Mesendoderm (in vitro differentiated cells): ENCODE measurements at regions not wholly inside any gene's neighbourhood (a gene's known extent, or its start where the extent isn't known, plus 50 kb on each side); places are given as distances from the start of the nearest gene placed in this dataset.
"Not testable (repeated sequence)": the region's sequence is repeated elsewhere in the genome, so short reads cannot be mapped to it uniquely, and the experiment has no call there.

Source experiments
- DNase-seq: peaks from one replicate; pipeline ENCODE4 v3.0.0; 2013
- H2AK5ac ChIP-seq: 2 replicates; pipeline ENCODE4 v1.6.1; 2013; ENCODE audit warnings: low read length, inconsistent platforms
- H2BK120ac ChIP-seq: 2 replicates; pipeline ENCODE4 v1.6.1; 2013; ENCODE audit warnings: low read depth, mild to moderate bottlenecking, low read length, moderate library complexity, mixed read lengths
- H2BK15ac ChIP-seq: replicated peaks from 2 replicates; pipeline ENCODE4 v1.6.1; 2013; ENCODE audit warnings: low read depth, mild to moderate bottlenecking, moderate library complexity
- H2BK5ac ChIP-seq: 2 replicates; pipeline ENCODE4 v1.6.1; 2013; ENCODE audit warnings: low read length, inconsistent platforms
- H3K18ac ChIP-seq: 2 replicates; pipeline ENCODE4 v1.6.1; 2013; ENCODE audit warnings: mild to moderate bottlenecking, low read length, mixed read lengths
- H3K23ac ChIP-seq: one replicate; pipeline ENCODE4 v1.6.1; 2013; ENCODE audit warnings: low read length
- H3K27ac ChIP-seq: 2 replicates; pipeline ENCODE4 v1.5.1; 2013; ENCODE audit warnings: low read depth, mild to moderate bottlenecking, inconsistent platforms, low read length, moderate library complexity
- H3K27me3 ChIP-seq: 2 replicates; pipeline ENCODE4 v1.6.1; 2013; ENCODE audit warnings: low read length, control low read depth, mild to moderate bottlenecking, inconsistent platforms; ENCODE audit not compliant: insufficient read depth, poor library complexity
- H3K36me3 ChIP-seq: 2 replicates; pipeline ENCODE4 v1.6.1; 2013; ENCODE audit warnings: low read length, inconsistent platforms; ENCODE audit not compliant: control insufficient read depth, insufficient read depth
- H3K4ac ChIP-seq: one replicate; pipeline ENCODE4 v1.6.1; 2013; ENCODE audit warnings: low read depth, mild to moderate bottlenecking, low read length, moderate library complexity
- H3K4me1 ChIP-seq: 2 replicates; pipeline ENCODE4 v1.6.1; 2013; ENCODE audit warnings: low read depth, low read length, inconsistent platforms; ENCODE audit not compliant: control insufficient read depth
- H3K4me2 ChIP-seq: 2 replicates; pipeline ENCODE4 v1.6.1; 2013; ENCODE audit warnings: low read length
- H3K4me3 ChIP-seq: 2 replicates; pipeline ENCODE4 v1.5.1; 2013; ENCODE audit warnings: mild to moderate bottlenecking, low read length
- H3K56ac ChIP-seq: one replicate; pipeline ENCODE4 v1.6.1; 2013; ENCODE audit warnings: low read length
- H3K79me1 ChIP-seq: 2 replicates; pipeline ENCODE4 v1.6.1; 2013; ENCODE audit warnings: low read length, inconsistent platforms
- H3K79me2 ChIP-seq: 2 replicates; pipeline ENCODE4 v1.6.1; 2013; ENCODE audit warnings: mild to moderate bottlenecking, low read length; ENCODE audit not compliant: control insufficient read depth, insufficient read depth
- H3K9ac ChIP-seq: 2 replicates; pipeline ENCODE4 v1.6.1; 2013; ENCODE audit warnings: low read length, inconsistent platforms
- H4K5ac ChIP-seq: one replicate; pipeline ENCODE4 v1.6.1; 2013; ENCODE audit warnings: low read length
- H4K8ac ChIP-seq: one replicate; pipeline ENCODE4 v1.6.1; 2013; ENCODE audit warnings: low read depth, mild to moderate bottlenecking, control low read depth, low read length, moderate library complexity
- WGBS: extraction: QIAGEN DNeasy Blood & Tissue Kit; methylation state at CpG from one replicate; pipeline ENCODE4 v1.1.7; 2013; ENCODE audit warnings: low lambda C conversion rate, missing lambda C conversion rate; ENCODE audit not compliant: insufficient coverage; ENCODE audit errors: extremely low coverage; 5-methylcytosine and 5-hydroxymethylcytosine counted together

GRCh38 chr14:106346534-106347290 is 820.3 kb downstream of the TMEM121 start:
- Histone ChIP-seq H3K56ac (no peak overlapping the region), H3K9ac (no peak overlapping the region), H3K4me1 (no peaks in the 10 kb centered on the region), H3K4ac (no peak overlapping the region), H2BK15ac (no peak overlapping the region), H3K79me1 (no peaks in the 10 kb centered on the region), H4K8ac (no peak overlapping the region), H2BK5ac (no peak overlapping the region), H2BK120ac (no peak overlapping the region), H3K4me3 (no peak overlapping the region), H2AK5ac (no peak overlapping the region), H4K5ac (no peak overlapping the region), H3K27me3 (no peaks in the 10 kb centered on the region), H3K23ac (no peak overlapping the region), H3K79me2 (no peaks in the 10 kb centered on the region), H3K18ac (no peak overlapping the region), H3K27ac (no peak overlapping the region), H3K36me3 (no peaks in the 10 kb centered on the region), H3K4me2 (no peak overlapping the region)
- no peak for DNase-seq
- WGBS = no CpG with 5 or more reads among the region's 4 CpGs

GRCh38 chr14:106347291-106347778 is 821.0 kb downstream of the TMEM121 start:
- Histone ChIP-seq H3K79me2 (no peaks in the 10 kb centered on the region), H3K27ac (no peak overlapping the region), H3K18ac (no peak overlapping the region), H3K4me1 (no peaks in the 10 kb centered on the region), H3K36me3 (no peaks in the 10 kb centered on the region), H2BK15ac (no peak overlapping the region), H2BK120ac (no peak overlapping the region), H3K4ac (no peak overlapping the region), H2BK5ac (no peak overlapping the region), H2AK5ac (no peak overlapping the region), H4K5ac (no peak overlapping the region), H3K4me2 (no peak overlapping the region), H3K56ac (no peak overlapping the region), H4K8ac (no peak overlapping the region), H3K79me1 (no peaks in the 10 kb centered on the region), H3K27me3 (no peaks in the 10 kb centered on the region), H3K9ac (no peak overlapping the region), H3K23ac (no peak overlapping the region), H3K4me3 (no peak overlapping the region)
- DNase-seq = no peak
- WGBS = no CpG with 5 or more reads among the region's 4 CpGs

GRCh38 chr14:106347890-106348755 is 821.7 kb downstream of the TMEM121 start:
- Histone ChIP-seq H3K27ac (no peak overlapping the region), H3K4ac (no peak overlapping the region), H2BK15ac (no peak overlapping the region), H2BK120ac (no peak overlapping the region), H3K27me3 (no peaks in the 10 kb centered on the region), H2AK5ac (no peak overlapping the region), H3K79me2 (no peaks in the 10 kb centered on the region), H3K79me1 (no peaks in the 10 kb centered on the region), H4K5ac (no peak overlapping the region), H3K4me3 (no peak overlapping the region), H3K36me3 (no peaks in the 10 kb centered on the region), H3K18ac (no peak overlapping the region), H3K4me1 (no peaks in the 10 kb centered on the region), H4K8ac (no peak overlapping the region), H3K56ac (no peak overlapping the region), H3K9ac (no peak overlapping the region), H3K4me2 (no peak overlapping the region), H3K23ac (no peak overlapping the region), H2BK5ac (no peak overlapping the region)
- WGBS = no CpG with 5 or more reads among the region's 8 CpGs
- DNase-seq = no peak

GRCh38 chr14:106348873-106349540 is 822.6 kb downstream of the TMEM121 start:
- H3K4me2 ChIP-seq, H3K18ac ChIP-seq, H2BK5ac ChIP-seq, H3K27ac ChIP-seq, H3K23ac ChIP-seq, H3K27me3 ChIP-seq, H4K5ac ChIP-seq, H3K4me1 ChIP-seq, H3K4ac ChIP-seq, DNase-seq, H3K56ac ChIP-seq, H3K4me3 ChIP-seq, H2BK120ac ChIP-seq, H3K36me3 ChIP-seq, H2BK15ac ChIP-seq, H3K79me1 ChIP-seq, H3K9ac ChIP-seq, H3K79me2 ChIP-seq, H2AK5ac ChIP-seq, H4K8ac ChIP-seq: not testable (repeated sequence)
- WGBS = no CpG with 5 or more reads among the region's 18 CpGs

DNA sequence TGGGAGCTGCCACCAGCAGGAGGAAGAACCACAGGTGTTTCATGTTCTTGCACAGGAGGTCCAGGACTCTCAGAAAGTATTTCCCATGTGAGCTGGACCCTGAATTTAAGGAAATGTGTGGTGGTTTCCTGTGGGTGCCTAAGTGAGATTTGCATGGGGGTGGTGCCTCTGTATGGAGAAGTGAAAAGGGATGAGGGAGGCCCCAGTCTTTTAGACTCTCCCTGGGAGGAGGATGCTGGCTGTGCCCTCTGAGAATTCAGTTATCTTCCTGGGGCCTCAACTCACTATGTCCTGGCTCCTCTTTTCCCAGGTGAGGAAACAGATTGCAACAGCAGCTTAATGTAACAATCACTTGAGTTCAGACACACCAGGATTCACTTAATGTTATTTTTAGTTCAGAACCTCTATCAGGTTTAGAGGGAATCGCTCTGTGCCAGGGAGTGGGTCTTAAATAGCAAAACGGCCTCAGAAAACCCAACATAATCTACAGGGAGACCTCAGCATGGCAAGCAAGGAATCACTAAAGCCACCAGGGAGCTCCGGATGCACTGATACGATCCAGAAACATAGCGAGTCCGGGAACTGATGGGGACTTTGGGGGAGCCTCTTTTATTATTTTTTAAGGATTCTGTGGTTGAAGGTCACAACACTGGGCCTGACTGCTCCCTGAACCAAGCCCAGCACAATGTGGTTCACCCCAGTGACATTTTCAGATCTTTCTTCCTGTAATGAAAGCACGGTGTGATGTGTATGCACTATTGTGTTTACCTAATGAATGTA is 823.5 kb downstream of the TMEM121 start:
- not testable (repeated sequence) for H3K18ac ChIP-seq, H4K5ac ChIP-seq, H4K8ac ChIP-seq, DNase-seq, H3K23ac ChIP-seq, H3K9ac ChIP-seq, H2BK5ac ChIP-seq, H3K27ac ChIP-seq, H2BK120ac ChIP-seq, H3K79me2 ChIP-seq, H3K4ac ChIP-seq, H3K56ac ChIP-seq, H3K27me3 ChIP-seq, H3K36me3 ChIP-seq, H3K4me2 ChIP-seq, H3K4me3 ChIP-seq, H2BK15ac ChIP-seq, H3K79me1 ChIP-seq, H3K4me1 ChIP-seq, H2AK5ac ChIP-seq
- no CpG with 5 or more reads among the region's 7 CpGs for WGBS
